Activated T-helper 2 cell treated with anti-CD3 and anti-CD28 coated beads, Interferon-gamma antibody, Interleukin-2, Interleukin-4, amounts not matched to agents 10 μg/mL and 5 μg/mL and 100 μg/mL, durations not matched to agents 14 hours and 24 hours and 36 hours (primary cell): ENCODE measurements at regions not wholly inside any gene's neighbourhood (a gene's known extent, or its start where the extent isn't known, plus 50 kb on each side); places are given as distances from the start of the nearest gene placed in this dataset.
"Not testable (repeated sequence)": the region's sequence is repeated elsewhere in the genome, so short reads cannot be mapped to it uniquely, and the experiment has no call there.

ENCODE experiments used
- DNase-seq: peaks from one replicate; pipeline ENCODE4 v3.0.0; 2021; ENCODE audit warnings: low spot score
- H3K27ac Mint-ChIP-seq: one replicate; pipeline ENCODE4 v1.8.0; 2021; ENCODE audit warnings: mixed read lengths
- H3K27me3 Mint-ChIP-seq: one replicate; pipeline ENCODE4 v1.8.0; 2021; ENCODE audit warnings: low read depth, mixed read lengths
- H3K36me3 Mint-ChIP-seq: one replicate; pipeline ENCODE4 v1.8.0; 2021; ENCODE audit warnings: low read depth, mixed read lengths
- H3K4me1 Mint-ChIP-seq: one replicate; pipeline ENCODE4 v1.8.0; 2021; ENCODE audit warnings: low read depth, mixed read lengths
- H3K4me3 Mint-ChIP-seq: one replicate; pipeline ENCODE4 v1.8.0; 2021; ENCODE audit warnings: low read depth, mild to moderate bottlenecking, moderate library complexity, mixed read lengths
- H3K9me3 Mint-ChIP-seq: one replicate; pipeline ENCODE4 v1.8.0; 2021; ENCODE audit warnings: mixed read lengths
- intact Hi-C: fragments of 100-400 bp; cut with micrococcal nuclease; formaldehyde crosslinking; loops from one replicate; pipeline ENCODE4 v1.15.1; 2023

GRCh38 chr17:6278376-6278775 is 156.5 kb downstream of the AIPL1 start:
- no peaks in the 10 kb centered on the region for H3K4me1 Mint-ChIP-seq
- H3K4me3 Mint-ChIP-seq: no peak overlapping the region
- H3K9me3 Mint-ChIP-seq: no peaks in the 10 kb centered on the region
- intact Hi-C loops: no loop called here
- no peak overlapping the region for H3K27ac Mint-ChIP-seq
- H3K36me3 Mint-ChIP-seq: no peaks in the 10 kb centered on the region
- H3K27me3 Mint-ChIP-seq: peaks cover 2% of the 10 kb centered on the region
- DNase-seq: no peak

GRCh38 chr17:6276711-6277110 is 158.2 kb downstream of the AIPL1 start:
- H3K36me3 Mint-ChIP-seq: no peaks in the 10 kb centered on the region
- H3K4me3 Mint-ChIP-seq: no peak overlapping the region
- H3K27ac Mint-ChIP-seq: no peak overlapping the region
- H3K27me3 Mint-ChIP-seq: peaks cover 2% of the 10 kb centered on the region
- intact Hi-C loops: no loop called here
- no peaks in the 10 kb centered on the region for H3K9me3 Mint-ChIP-seq
- no peak for DNase-seq
- no peaks in the 10 kb centered on the region for H3K4me1 Mint-ChIP-seq

- H3K36me3 Mint-ChIP-seq: no peaks in the 10 kb centered on the region
- no peak overlapping the region for H3K27ac Mint-ChIP-seq
- DNase-seq: no peak
- intact Hi-C loops: no loop called here
- no peaks in the 10 kb centered on the region for H3K9me3 Mint-ChIP-seq
- H3K4me1 Mint-ChIP-seq: no peaks in the 10 kb centered on the region
- no peaks in the 10 kb centered on the region for H3K27me3 Mint-ChIP-seq
- no peak overlapping the region for H3K4me3 Mint-ChIP-seq
Observed at GRCh38 chr17:6274310-6274709, 160.6 kb downstream of the AIPL1 start.

DNA sequence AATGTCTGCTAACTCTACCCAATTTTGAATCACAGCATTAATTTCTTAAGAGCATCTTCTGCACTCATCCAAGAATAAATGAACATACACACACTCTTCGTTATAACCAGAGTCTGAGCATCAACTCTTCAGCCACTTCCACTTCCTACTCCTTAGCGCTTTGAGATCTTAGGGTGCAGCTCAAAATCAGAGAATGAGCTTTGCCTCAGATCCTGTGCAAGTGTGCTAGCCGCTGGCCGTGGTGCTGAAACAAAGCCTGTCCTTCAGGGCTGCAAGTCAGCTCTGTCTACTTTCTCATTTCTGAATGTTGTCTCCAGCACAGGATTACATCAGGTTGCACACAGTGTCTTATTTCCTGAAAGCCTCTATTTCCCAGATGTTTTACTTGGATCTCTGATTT is 165.4 kb downstream of the AIPL1 start:
- peak; percentile 13 for DNase-seq
- Mint-ChIP-seq H3K27ac (no peak overlapping the region), H3K9me3 (no peaks in the 10 kb centered on the region), H3K36me3 (no peaks in the 10 kb centered on the region), H3K4me1 (no peaks in the 10 kb centered on the region), H3K4me3 (no peak overlapping the region), H3K27me3 (no peaks in the 10 kb centered on the region)
- intact Hi-C loops: no loop called here

GRCh38 chr17:6261466-6261865 is 173.5 kb downstream of the AIPL1 start:
- Mint-ChIP-seq H3K9me3 (no peaks in the 10 kb centered on the region), H3K27ac (no peak overlapping the region), H3K36me3 (no peaks in the 10 kb centered on the region), H3K4me3 (no peak overlapping the region), H3K4me1 (no peaks in the 10 kb centered on the region), H3K27me3 (peaks cover 10% of the 10 kb centered on the region)
- intact Hi-C loops: no loop called here
- no peak for DNase-seq

DNA sequence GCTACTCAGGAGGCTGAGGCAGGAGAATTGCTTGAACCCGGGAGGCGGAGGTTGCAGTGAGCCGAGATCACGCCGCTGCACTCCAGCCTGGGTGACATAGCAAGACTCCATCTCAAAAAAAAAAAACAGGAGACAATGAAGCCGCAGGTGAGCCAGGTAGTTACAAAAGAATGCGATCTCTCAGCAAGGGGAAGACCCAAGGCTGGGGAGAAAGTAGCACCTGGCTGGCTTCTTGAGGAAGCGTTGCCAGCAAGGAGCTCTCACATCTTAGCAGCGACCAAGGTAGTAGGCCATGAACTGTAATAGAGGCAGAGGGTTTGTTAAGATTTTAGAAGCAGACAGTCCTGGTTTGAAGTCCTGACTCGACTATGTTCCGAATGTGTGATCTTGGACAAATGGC is 175.0 kb downstream of the AIPL1 start:
- Mint-ChIP-seq H3K36me3 (no peaks in the 10 kb centered on the region), H3K27me3 (peaks cover 10% of the 10 kb centered on the region), H3K4me3 (no peak overlapping the region), H3K27ac (no peak overlapping the region), H3K4me1 (no peaks in the 10 kb centered on the region), H3K9me3 (no peaks in the 10 kb centered on the region)
- intact Hi-C loops: no loop called here
- no peak for DNase-seq

- Mint-ChIP-seq H3K4me1 (no peaks in the 10 kb centered on the region), H3K4me3 (no peak overlapping the region), H3K9me3 (no peaks in the 10 kb centered on the region), H3K36me3 (no peaks in the 10 kb centered on the region), H3K27ac (no peak overlapping the region), H3K27me3 (peaks cover 10% of the 10 kb centered on the region)
- intact Hi-C loops: no loop called here
- DNase-seq: no peak
Observed at GRCh38 chr17:6257336-6257735, 177.6 kb downstream of the AIPL1 start.

GRCh38 chr17:6255322-6255721 is 179.6 kb downstream of the AIPL1 start:
- intact Hi-C loops: no loop called here
- no peaks in the 10 kb centered on the region for H3K4me1 Mint-ChIP-seq
- H3K27ac Mint-ChIP-seq: no peak overlapping the region
- H3K36me3 Mint-ChIP-seq: no peaks in the 10 kb centered on the region
- DNase-seq: no peak
- no peaks in the 10 kb centered on the region for H3K9me3 Mint-ChIP-seq
- H3K27me3 Mint-ChIP-seq: peaks cover 10% of the 10 kb centered on the region
- no peak overlapping the region for H3K4me3 Mint-ChIP-seq

- Mint-ChIP-seq H3K9me3 (no peaks in the 10 kb centered on the region), H3K4me1 (no peaks in the 10 kb centered on the region), H3K27me3 (peaks cover 7% of the 10 kb centered on the region), H3K27ac (no peak overlapping the region), H3K4me3 (no peak overlapping the region), H3K36me3 (no peaks in the 10 kb centered on the region)
- no peak for DNase-seq
- intact Hi-C loops: no loop called here
Observed at GRCh38 chr17:6254036-6254435, 180.9 kb downstream of the AIPL1 start.

- H3K27ac Mint-ChIP-seq, H3K36me3 Mint-ChIP-seq, H3K4me3 Mint-ChIP-seq, H3K27me3 Mint-ChIP-seq, H3K9me3 Mint-ChIP-seq, intact Hi-C loops, H3K4me1 Mint-ChIP-seq, DNase-seq: not testable (repeated sequence)
Observed at GRCh38 chr17:6251640-6252039, 181.5 kb downstream of the WSCD1 start.

DNA sequence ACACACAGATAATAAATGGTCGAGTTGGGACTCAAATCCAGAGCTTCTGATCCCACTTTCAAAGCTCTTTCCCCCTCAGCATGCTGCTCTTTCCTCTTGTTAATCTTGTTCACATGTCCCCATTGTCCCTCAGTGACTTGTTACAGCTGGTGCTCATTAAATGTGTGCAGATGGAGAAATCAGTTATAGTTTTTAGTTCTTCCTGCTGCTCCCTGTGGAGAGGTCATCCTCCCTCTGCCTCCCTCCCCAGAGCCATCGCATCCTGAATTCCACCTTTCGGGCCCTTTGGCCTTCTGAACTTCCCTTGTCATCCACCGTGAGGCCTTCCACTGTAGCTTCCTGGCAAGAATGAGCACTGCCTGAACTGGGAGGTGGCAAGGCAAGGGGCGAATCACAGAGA is 179.6 kb downstream of the WSCD1 start:
- intact Hi-C loops: no loop called here
- Mint-ChIP-seq H3K9me3 (no peaks in the 10 kb centered on the region), H3K4me3 (no peak overlapping the region), H3K27ac (no peak overlapping the region), H3K27me3 (no peaks in the 10 kb centered on the region), H3K36me3 (no peaks in the 10 kb centered on the region), H3K4me1 (no peaks in the 10 kb centered on the region)
- no peak for DNase-seq

- H3K4me1 Mint-ChIP-seq: no peaks in the 10 kb centered on the region
- intact Hi-C loops: no loop called here
- H3K9me3 Mint-ChIP-seq: no peaks in the 10 kb centered on the region
- H3K27me3 Mint-ChIP-seq: no peaks in the 10 kb centered on the region
- DNase-seq: no peak
- no peak overlapping the region for H3K4me3 Mint-ChIP-seq
- no peaks in the 10 kb centered on the region for H3K36me3 Mint-ChIP-seq
- no peak overlapping the region for H3K27ac Mint-ChIP-seq
Observed at GRCh38 chr17:6248061-6248460, 177.9 kb downstream of the WSCD1 start.

- no peaks in the 10 kb centered on the region for H3K9me3 Mint-ChIP-seq
- intact Hi-C loops: no loop called here
- H3K27me3 Mint-ChIP-seq: peaks cover 2% of the 10 kb centered on the region
- no peak overlapping the region for H3K27ac Mint-ChIP-seq
- H3K36me3 Mint-ChIP-seq: no peaks in the 10 kb centered on the region
- H3K4me1 Mint-ChIP-seq: no peaks in the 10 kb centered on the region
- no peak overlapping the region for H3K4me3 Mint-ChIP-seq
- DNase-seq: no peak
Observed at GRCh38 chr17:6245301-6246177, 175.4 kb downstream of the WSCD1 start.

DNA sequence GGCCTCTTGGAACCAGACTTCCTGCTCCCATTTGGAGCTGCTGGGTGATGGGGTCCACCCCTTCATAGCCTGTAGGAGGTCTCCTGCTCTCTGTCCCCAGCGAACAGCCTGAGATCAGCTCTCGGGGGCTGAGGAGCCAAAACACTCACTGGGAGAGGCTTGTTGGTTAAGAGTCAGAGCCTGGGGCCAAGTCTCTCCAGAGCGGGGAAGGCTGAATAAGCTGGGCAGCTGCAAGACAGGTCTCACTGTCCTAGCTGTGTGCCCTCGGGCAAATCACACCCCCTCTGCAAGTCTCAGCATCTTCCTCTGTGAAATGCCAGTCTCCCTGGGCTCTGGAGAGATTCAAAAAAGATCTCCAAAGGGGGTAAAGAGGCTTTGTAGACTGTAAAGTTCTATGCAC is 174.6 kb downstream of the WSCD1 start:
- no peak for DNase-seq
- Mint-ChIP-seq H3K4me1 (no peaks in the 10 kb centered on the region), H3K9me3 (no peaks in the 10 kb centered on the region), H3K27ac (no peak overlapping the region), H3K4me3 (no peak overlapping the region), H3K36me3 (no peaks in the 10 kb centered on the region), H3K27me3 (peaks cover 2% of the 10 kb centered on the region)
- intact Hi-C loops: no loop called here
